PC-9 (cell line): ENCODE measurements at regions not wholly inside any gene's neighbourhood (a gene's known extent, or its start where the extent isn't known, plus 50 kb on each side); places are given as distances from the start of the nearest gene placed in this dataset.

Experiments
- BruUV-seq: library from RNA; stranded (reverse); fragments of 400-500 nt; replicated peaks from 2 replicates; lab custom pipeline; 2021; lab: Mats Ljungman, UMichigan
- CTCF ChIA-PET: fragments of 300-600 bp; sonication (Branson Sonifier 250); formaldehyde crosslinking; loops from one replicate; lab custom pipeline; 2022; ENCODE audit warnings: antibody characterized with exemption; lab: Charles Lee
- POLR2A ChIA-PET: fragments of 300-600 bp; sonication (Branson Sonifier 250); formaldehyde crosslinking; loops from one replicate; lab custom pipeline; 2022; ENCODE audit warnings: antibody characterized with exemption; ENCODE audit not compliant: unreplicated experiment; lab: Charles Lee
- DNase-seq, 2 experiments: peaks; one replicate each; pipeline versions ENCODE4 v3.0.0 to v3.0.0-alpha.2; 2015 to 2022; ENCODE audit warnings: mixed read lengths in 1 of 2
- H2AFZ ChIP-seq: fragments of 200-600 bp; sonication (generic); 2 replicates; pipeline ENCODE4 v1.8.1; 2017; ENCODE audit warnings: antibody characterized with exemption
- H3F3A ChIP-seq: fragments of 200-600 bp; sonication (generic); 2 replicates; pipeline ENCODE4 v1.8.1; 2017; ENCODE audit warnings: antibody characterized with exemption, mild to moderate bottlenecking, low read depth; ENCODE audit not compliant: insufficient read depth
- H3K27ac ChIP-seq: fragments of 200-600 bp; sonication (generic); 2 replicates; pipeline ENCODE4 v1.6.1; 2016; ENCODE audit warnings: mixed run types
- H3K27me3 ChIP-seq: fragments of 200-600 bp; sonication (generic); 2 replicates; pipeline ENCODE4 v1.6.1; 2016; ENCODE audit warnings: low read depth, mixed run types; ENCODE audit not compliant: insufficient read depth
- H3K36me3 ChIP-seq: fragments of 200-600 bp; sonication (generic); 2 replicates; pipeline ENCODE4 v1.6.1; 2016; ENCODE audit warnings: low read depth, mixed run types
- H3K4me1 ChIP-seq: fragments of 200-600 bp; sonication (generic); replicated peaks from 2 replicates; pipeline ENCODE4 v1.6.1; 2016; ENCODE audit warnings: mixed run types; ENCODE audit not compliant: insufficient read depth
- H3K4me2 ChIP-seq: fragments of 200-600 bp; sonication (generic); 2 replicates; pipeline ENCODE4 v1.6.1; 2017; ENCODE audit warnings: mixed run types
- H3K4me3 ChIP-seq: fragments of 200-600 bp; sonication (generic); 2 replicates; pipeline ENCODE4 v1.6.1; 2016; ENCODE audit warnings: mixed run types
- H3K79me2 ChIP-seq: fragments of 200-600 bp; sonication (generic); 2 replicates; pipeline ENCODE4 v1.6.1; 2017; ENCODE audit warnings: low read depth, mixed run types
- H3K9me2 ChIP-seq: fragments of 200-600 bp; sonication (generic); 2 replicates; pipeline ENCODE4 v1.8.1; 2017; ENCODE audit warnings: mild to moderate bottlenecking; ENCODE audit not compliant: insufficient read depth
- H3K9me3 ChIP-seq: fragments of 200-600 bp; sonication (generic); 2 replicates; pipeline ENCODE4 v1.8.1; 2016; ENCODE audit warnings: low read depth; ENCODE audit not compliant: insufficient read depth
- H4K20me1 ChIP-seq: fragments of 200-600 bp; sonication (generic); 2 replicates; pipeline ENCODE4 v1.8.1; 2017; ENCODE audit not compliant: insufficient read depth
- EZH2 ChIP-seq: fragments of 200-600 bp; sonication (generic); IDR thresholded peaks from 2 replicates; pipeline ENCODE4 v1.8.0; 2017; ENCODE audit warnings: antibody characterized with exemption, low read depth
- intact Hi-C: fragments of 100-400 bp; cut with micrococcal nuclease; formaldehyde crosslinking; loops from one replicate; pipeline ENCODE4 v1.10.0; 2022; ENCODE audit not compliant: unreplicated experiment
- TF ChIP-seq, protein P1 (sequence below): fragments of 200-600 bp; sonication (generic); conservative IDR thresholded peaks from 2 replicates; pipeline ENCODE4 v1.6.1; 2017; ENCODE audit warnings: mixed run types, antibody characterized with exemption, mild to moderate bottlenecking, moderate library complexity

- ChIA-PET POLR2A (no interaction called here), CTCF (no interaction called here)
Observed at GRCh38 chr14:26926585-26926984, 328.8 kb upstream of the NOVA1 start.

GRCh38 chr14:26928019-26928418 lies 330.2 kb upstream of the NOVA1 start:
- no peaks in the 10 kb centered on the region for H3K36me3 ChIP-seq
- no peak overlapping the region for H3K4me3 ChIP-seq
- H3F3A ChIP-seq = no peaks in the 10 kb centered on the region
- BruUV-seq = no TSS peak
- POLR2A ChIA-PET = no interaction called here
- no peaks in the 10 kb centered on the region for H3K9me2 ChIP-seq
- H3K79me2 ChIP-seq = no peaks in the 10 kb centered on the region
- TF ChIP-seq EZH2 = no peak
- TF ChIP-seq, protein P1, sequence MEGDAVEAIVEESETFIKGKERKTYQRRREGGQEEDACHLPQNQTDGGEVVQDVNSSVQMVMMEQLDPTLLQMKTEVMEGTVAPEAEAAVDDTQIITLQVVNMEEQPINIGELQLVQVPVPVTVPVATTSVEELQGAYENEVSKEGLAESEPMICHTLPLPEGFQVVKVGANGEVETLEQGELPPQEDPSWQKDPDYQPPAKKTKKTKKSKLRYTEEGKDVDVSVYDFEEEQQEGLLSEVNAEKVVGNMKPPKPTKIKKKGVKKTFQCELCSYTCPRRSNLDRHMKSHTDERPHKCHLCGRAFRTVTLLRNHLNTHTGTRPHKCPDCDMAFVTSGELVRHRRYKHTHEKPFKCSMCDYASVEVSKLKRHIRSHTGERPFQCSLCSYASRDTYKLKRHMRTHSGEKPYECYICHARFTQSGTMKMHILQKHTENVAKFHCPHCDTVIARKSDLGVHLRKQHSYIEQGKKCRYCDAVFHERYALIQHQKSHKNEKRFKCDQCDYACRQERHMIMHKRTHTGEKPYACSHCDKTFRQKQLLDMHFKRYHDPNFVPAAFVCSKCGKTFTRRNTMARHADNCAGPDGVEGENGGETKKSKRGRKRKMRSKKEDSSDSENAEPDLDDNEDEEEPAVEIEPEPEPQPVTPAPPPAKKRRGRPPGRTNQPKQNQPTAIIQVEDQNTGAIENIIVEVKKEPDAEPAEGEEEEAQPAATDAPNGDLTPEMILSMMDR = no peak
- H4K20me1 ChIP-seq = no peaks in the 10 kb centered on the region
- no peak overlapping the region for H2AFZ ChIP-seq
- H3K27me3 ChIP-seq = no peaks in the 10 kb centered on the region
- H3K9me3 ChIP-seq = no peaks in the 10 kb centered on the region
- no peaks in the 10 kb centered on the region for H3K4me1 ChIP-seq
- no peak overlapping the region for H3K4me2 ChIP-seq
- no peak for DNase-seq
- no peak overlapping the region for H3K27ac ChIP-seq
- CTCF ChIA-PET = no interaction called here
- intact Hi-C loops = no loop called here

More at GRCh38 chr14:26926585-26926984, 328.8 kb upstream of the NOVA1 start:
- H3K4me2 ChIP-seq = no peak overlapping the region
- no peaks in the 10 kb centered on the region for H3K36me3 ChIP-seq
- H3K27ac ChIP-seq = no peak overlapping the region
- H3K4me1 ChIP-seq = no peaks in the 10 kb centered on the region
- intact Hi-C loops = no loop called here
- H4K20me1 ChIP-seq = no peaks in the 10 kb centered on the region
- H3F3A ChIP-seq = no peaks in the 10 kb centered on the region
- TF ChIP-seq, protein P1 = no peak
- no peak for TF ChIP-seq EZH2
- H3K9me2 ChIP-seq = no peaks in the 10 kb centered on the region
- no peak for DNase-seq
- no peak overlapping the region for H3K4me3 ChIP-seq
- no peaks in the 10 kb centered on the region for H3K79me2 ChIP-seq
- no peaks in the 10 kb centered on the region for H3K27me3 ChIP-seq
- H2AFZ ChIP-seq = no peak overlapping the region
- no peaks in the 10 kb centered on the region for H3K9me3 ChIP-seq
- BruUV-seq = no TSS peak

DNA sequence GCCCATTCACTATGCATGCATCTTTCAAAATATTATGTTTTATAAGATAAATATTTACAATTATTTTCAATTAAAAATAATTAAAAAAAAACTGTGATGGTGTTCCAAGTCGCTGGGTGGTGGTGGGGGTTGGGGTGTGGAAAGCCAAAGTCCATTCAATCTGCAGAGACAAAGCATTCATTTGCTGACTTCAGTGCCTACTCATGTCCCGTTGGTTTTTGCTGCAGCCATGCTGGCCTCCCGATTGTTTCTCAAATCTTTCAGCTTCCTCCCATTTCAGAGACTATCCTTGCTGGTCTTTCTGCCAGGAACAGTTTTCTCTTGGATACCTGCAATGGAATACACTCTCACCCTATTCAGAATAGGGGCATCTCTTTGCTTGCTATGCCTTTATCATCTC lies 331.5 kb upstream of the NOVA1 start:
- ChIA-PET CTCF (no interaction called here), POLR2A (no interaction called here)
- no peak for DNase-seq
- Histone ChIP-seq H4K20me1 (no peaks in the 10 kb centered on the region), H3F3A (no peaks in the 10 kb centered on the region), H3K9me2 (no peaks in the 10 kb centered on the region), H3K4me1 (no peaks in the 10 kb centered on the region), H3K4me2 (no peak overlapping the region), H2AFZ (no peak overlapping the region), H3K9me3 (no peaks in the 10 kb centered on the region), H3K27me3 (no peaks in the 10 kb centered on the region), H3K4me3 (no peak overlapping the region), H3K36me3 (no peaks in the 10 kb centered on the region), H3K79me2 (no peaks in the 10 kb centered on the region), H3K27ac (no peak overlapping the region)
- intact Hi-C loops = no loop called here
- TF ChIP-seq, protein P1 = no peak
- TF ChIP-seq EZH2 = no peak
- no TSS peak for BruUV-seq
